ENCODE measurements at regions not wholly inside any gene's neighbourhood (a gene's known extent, or its start where the extent isn't known, plus 50 kb on each side); places are given as distances from the start of the nearest gene placed in this dataset.

- intact Hi-C loops (cut with micrococcal nuclease): no loop called here
These were observed 674.5 kb downstream of the KCNJ3 start for GRCh38 chr2:155372969-155373368.

GRCh38 chr2:155368934-155369333 is 670.4 kb downstream of the KCNJ3 start:
- Mint-ChIP-seq H3K27me3 (ENCODE audit: low read depth in 2 of 2) (no peaks in the 10 kb centered on the region), H3K36me3 (no peaks in the 10 kb centered on the region), H3K9me3 (no peaks in the 10 kb centered on the region), H3K4me3 (no peak overlapping the region), H3K27ac (no peak overlapping the region), H3K4me1 (no peaks in the 10 kb centered on the region)
- WGBS (ENCODE audit: insufficient coverage): 50% methylated on average over 1 of the region's 1 CpG
- no peak for TF ChIP-seq CTCF (IDR thresholded peaks at IDR 0.05)
- no peaks in the 10 kb centered on the region for H3K9me3 ChIP-seq (ENCODE audit: control insufficient read depth, insufficient read depth, low read length)
- H3K4me1 ChIP-seq (ENCODE audit: control insufficient read depth, insufficient read depth, low read length): no peaks in the 10 kb centered on the region
- no peaks in the 10 kb centered on the region for H3K27me3 ChIP-seq (ENCODE audit: control insufficient read depth, insufficient read depth, low read length)
- no peak for ATAC-seq
- H3K4me3 ChIP-seq (ENCODE audit: low read length): no peak overlapping the region
- peak in 1 of 2 donors; percentile 9 for DNase-seq
- no peak overlapping the region for H3K27ac ChIP-seq (ENCODE audit: low read length)
- intact Hi-C loops (cut with micrococcal nuclease): no loop called here
- no peaks in the 10 kb centered on the region for H3K36me3 ChIP-seq (ENCODE audit: control insufficient read depth, insufficient read depth, low read length)

More at GRCh38 chr2:155372969-155373368, 674.5 kb downstream of the KCNJ3 start:
- H3K36me3 Mint-ChIP-seq: no peaks in the 10 kb centered on the region
- Histone ChIP-seq H3K4me3 (ENCODE audit: low read length) (no peak overlapping the region), H3K9me3 (ENCODE audit: control insufficient read depth, insufficient read depth, low read length) (no peaks in the 10 kb centered on the region), H3K27me3 (ENCODE audit: control insufficient read depth, insufficient read depth, low read length) (no peaks in the 10 kb centered on the region), H3K27ac (ENCODE audit: low read length) (no peak overlapping the region), H3K4me1 (ENCODE audit: control insufficient read depth, insufficient read depth, low read length) (no peaks in the 10 kb centered on the region), H3K36me3 (ENCODE audit: control insufficient read depth, insufficient read depth, low read length) (no peaks in the 10 kb centered on the region)
- no peak overlapping the region for H3K27ac Mint-ChIP-seq
- no peaks in the 10 kb centered on the region for H3K9me3 Mint-ChIP-seq
- H3K27me3 Mint-ChIP-seq (ENCODE audit: low read depth in 2 of 2): no peaks in the 10 kb centered on the region
- ATAC-seq (no peak), DNase-seq (no peak)
- no peak overlapping the region for H3K4me3 Mint-ChIP-seq
- no peaks in the 10 kb centered on the region for H3K4me1 Mint-ChIP-seq
- TF ChIP-seq CTCF (IDR thresholded peaks at IDR 0.05): no peak
- no CpG with 5 or more reads among the region's 2 CpGs for WGBS (ENCODE audit: insufficient coverage)

GRCh38 chr2:155364766-155365165 is 666.3 kb downstream of the KCNJ3 start:
- H3K36me3 Mint-ChIP-seq: no peaks in the 10 kb centered on the region
- H3K27ac ChIP-seq (ENCODE audit: low read length): no peak overlapping the region
- DNase-seq: no peak
- H3K27me3 ChIP-seq (ENCODE audit: control insufficient read depth, insufficient read depth, low read length): no peaks in the 10 kb centered on the region
- H3K36me3 ChIP-seq (ENCODE audit: control insufficient read depth, insufficient read depth, low read length): no peaks in the 10 kb centered on the region
- no peaks in the 10 kb centered on the region for H3K27me3 Mint-ChIP-seq (ENCODE audit: low read depth in 2 of 2)
- 85% methylated on average over 3 of the region's 3 CpGs for WGBS (ENCODE audit: insufficient coverage)
- no peak overlapping the region for H3K4me3 Mint-ChIP-seq
- ATAC-seq: no peak
- peaks cover 2 to 7% of the 10 kb centered on the region in 2 donors for H3K9me3 Mint-ChIP-seq
- no peak for TF ChIP-seq CTCF (IDR thresholded peaks at IDR 0.05)
- no peaks in the 10 kb centered on the region for H3K4me1 ChIP-seq (ENCODE audit: control insufficient read depth, insufficient read depth, low read length)
- intact Hi-C loops (cut with micrococcal nuclease): no loop called here
- H3K4me1 Mint-ChIP-seq: no peaks in the 10 kb centered on the region
- H3K9me3 ChIP-seq (ENCODE audit: control insufficient read depth, insufficient read depth, low read length): no peaks in the 10 kb centered on the region
- no peak overlapping the region for H3K27ac Mint-ChIP-seq
- no peak overlapping the region for H3K4me3 ChIP-seq (ENCODE audit: low read length)

GRCh38 chr2:155363349-155363888 is 664.9 kb downstream of the KCNJ3 start:
- intact Hi-C loops (cut with micrococcal nuclease): no loop called here
- H3K36me3 Mint-ChIP-seq: no peaks in the 10 kb centered on the region
- H3K27ac Mint-ChIP-seq: no peak overlapping the region
- H3K27me3 Mint-ChIP-seq (ENCODE audit: low read depth in 2 of 2): no peaks in the 10 kb centered on the region
- no peaks in the 10 kb centered on the region for H3K4me1 ChIP-seq (ENCODE audit: control insufficient read depth, insufficient read depth, low read length)
- no peak overlapping the region for H3K4me3 ChIP-seq (ENCODE audit: low read length)
- DNase-seq: no peak
- H3K27me3 ChIP-seq (ENCODE audit: control insufficient read depth, insufficient read depth, low read length): no peaks in the 10 kb centered on the region
- no peaks in the 10 kb centered on the region for H3K9me3 ChIP-seq (ENCODE audit: control insufficient read depth, insufficient read depth, low read length)
- WGBS (ENCODE audit: insufficient coverage): 89% methylated on average over 8 of the region's 8 CpGs
- ATAC-seq: no peak
- no peak overlapping the region for H3K27ac ChIP-seq (ENCODE audit: low read length)
- peaks cover 3 to 8% of the 10 kb centered on the region in 2 donors for H3K9me3 Mint-ChIP-seq
- no peak overlapping the region for H3K4me3 Mint-ChIP-seq
- H3K4me1 Mint-ChIP-seq: no peaks in the 10 kb centered on the region
- no peak for TF ChIP-seq CTCF (IDR thresholded peaks at IDR 0.05)
- H3K36me3 ChIP-seq (ENCODE audit: control insufficient read depth, insufficient read depth, low read length): no peaks in the 10 kb centered on the region

All from natural killer cell (primary cell).